Spleen (tissue), 11 donors: ENCODE measurements at regions not wholly inside any gene's neighbourhood (a gene's known extent, or its start where the extent isn't known, plus 50 kb on each side); places are given as distances from the start of the nearest gene placed in this dataset.

Experiments
- DNase-seq: peaks from one replicate; pipeline ENCODE4 v3.0.0-alpha.2; 2020
- H3K27ac ChIP-seq, 8 donors: fragments of 200-600 bp; sonication (generic) in 7 of 8; 1 replicate in 4 of 8; 2 replicates in 4 of 8; pipeline versions ENCODE4 v1.5.0 to v1.8.0; 2016 to 2021; ENCODE audit warnings: inconsistent platforms in 4 of 8, mild to moderate bottlenecking in 4 of 8, moderate library complexity in 1 of 8
- H3K27me3 ChIP-seq, 7 donors: fragments of 200-600 bp; sonication (generic) in 6 of 7; replicated peaks in 1 of 7; 1 replicate in 4 of 7; 2 replicates in 3 of 7; pipeline versions ENCODE4 v1.5.0 to v1.8.0; 2016 to 2021; ENCODE audit warnings: inconsistent platforms in 3 of 7, mild to moderate bottlenecking in 1 of 7
- H3K36me3 ChIP-seq, 6 donors: fragments of 200-600 bp; sonication (generic) in 5 of 6; 1 replicate in 4 of 6; 2 replicates in 2 of 6; pipeline versions ENCODE4 v1.5.0 to v1.8.0; 2016 to 2021; ENCODE audit warnings: inconsistent platforms in 2 of 6
- H3K4me1 ChIP-seq, 6 donors: fragments of 200-600 bp; sonication (generic) in 5 of 6; 1 replicate in 3 of 6; 2 replicates in 3 of 6; pipeline versions ENCODE4 v1.5.0 to v1.8.0; 2016 to 2021; ENCODE audit warnings: inconsistent platforms in 3 of 6
- H3K4me3 ChIP-seq, 8 donors: fragments of 200-600 bp; sonication (generic) in 7 of 8; 1 replicate in 4 of 8; 2 replicates in 4 of 8; pipeline versions ENCODE4 v1.5.0 to v1.8.0; 2016 to 2021; ENCODE audit warnings: inconsistent platforms in 4 of 8, mild to moderate bottlenecking in 4 of 8, moderate library complexity in 2 of 8
- H3K9me3 ChIP-seq, 8 donors: fragments of 200-600 bp; sonication (generic) in 7 of 8; 1 replicate in 4 of 8; 2 replicates in 4 of 8; pipeline versions ENCODE4 v1.5.0 to v1.8.0; 2016 to 2021; ENCODE audit warnings: inconsistent platforms in 4 of 8
- CTCF ChIP-seq, 11 experiments: fragments of 200-600 bp in 7 of 11; fragments of 450-650 bp in 4 of 11; sonication (generic) in 4 of 11; IDR thresholded peaks in 8 of 11; conservative IDR thresholded peaks in 3 of 11; 1 replicate in 7 of 11; 2 replicates in 4 of 11; pipeline versions ENCODE4 v1.4.0 to v1.8.0; 2016 to 2021; ENCODE audit warnings: antibody characterized with exemption in 11 of 11, inconsistent platforms in 4 of 11, mild to moderate bottlenecking in 1 of 11
- POLR2A ChIP-seq, 3 donors: fragments of 450-650 bp; IDR thresholded peaks; one replicate each; pipeline ENCODE4 v1.5.1; 2017; ENCODE audit warnings: antibody characterized with exemption in 3 of 3, mild to moderate bottlenecking in 1 of 3
- POLR2AphosphoS5 ChIP-seq, 3 donors: sonication (generic); formaldehyde crosslinking; IDR thresholded peaks; one replicate each; pipeline ENCODE4 v1.5.1; 2017; ENCODE audit warnings: antibody characterized with exemption in 3 of 3
- WGBS, 5 donors: extraction: QIAGEN DNeasy Blood & Tissue Kit in 3 of 5; methylation state at CpG; one replicate each; pipeline versions ENCODE4 v1.1.5 to v1.1.7; 2013 to 2018; 5-methylcytosine and 5-hydroxymethylcytosine counted together
- intact Hi-C: fragments of 100-400 bp; cut with DNase I; formaldehyde crosslinking; loops from one replicate; pipeline ENCODE4 v1.15.0; 2023; ENCODE audit warnings: low total_unique reads
- donor health status: healthy with polysubstance abuse.
- donor health status: DM: no; HTN: no; CAD: no; lungs with moderate emphysema.
- donor health status: DM: no; HTN: no; CAD: no.
- donor health status: Bipolar disorder and iron deficiency.
- donor health status: healthy.
- donor health status: DM: no; HTN: no; CAD: no.
- donor health status: DM: yes; HTN: yes; CAD: no.

- no peak for DNase-seq
- intact Hi-C loops: no loop called here
- Histone ChIP-seq H3K36me3 (no peaks in the 10 kb centered on the region), H3K4me1 (no peaks in the 10 kb centered on the region), H3K4me3 (no peak overlapping the region), H3K27ac (no peak overlapping the region), H3K27me3 (no peaks in the 10 kb centered on the region), H3K9me3 (peaks cover 0 to 12% (median 8%) of the 10 kb centered on the region in 8 donors)
- TF ChIP-seq POLR2A (IDR thresholded peaks at IDR 0.05): no peak
These were observed 1424.9 kb upstream of the PCDH7 start for GRCh38 chr4:29295280-29295679.

- no peak for TF ChIP-seq CTCF (IDR thresholded peaks at IDR 0.05 in 8 of 11, conservative IDR thresholded peaks at IDR 0.05 in 3 of 11)
- no peak for DNase-seq
- WGBS, 5 donors: 59 to 92% (median 73%) methylated on average over 3 of the region's 3 CpGs
- Histone ChIP-seq H3K4me1 (no peaks in the 10 kb centered on the region), H3K36me3 (no peaks in the 10 kb centered on the region), H3K9me3 (no peaks in the 10 kb centered on the region), H3K27ac (no peak overlapping the region), H3K4me3 (no peak overlapping the region), H3K27me3 (no peaks in the 10 kb centered on the region)
- intact Hi-C loops: no loop called here
These were observed 1415.6 kb upstream of the PCDH7 start for GRCh38 chr4:29304595-29304994.

GRCh38 chr4:29307256-29307655 is 1412.9 kb upstream of the PCDH7 start:
- Histone ChIP-seq H3K4me3 (no peak overlapping the region), H3K36me3 (no peaks in the 10 kb centered on the region), H3K9me3 (no peaks in the 10 kb centered on the region), H3K4me1 (no peaks in the 10 kb centered on the region), H3K27me3 (no peaks in the 10 kb centered on the region), H3K27ac (no peak overlapping the region)
- intact Hi-C loops: no loop called here
- TF ChIP-seq POLR2AphosphoS5 (IDR thresholded peaks at IDR 0.05) (no peak), POLR2A (IDR thresholded peaks at IDR 0.05) (no peak), CTCF (IDR thresholded peaks at IDR 0.05 in 8 of 11, conservative IDR thresholded peaks at IDR 0.05 in 3 of 11) (no peak)
- no peak for DNase-seq

- H3K27me3 ChIP-seq: no peaks in the 10 kb centered on the region
- DNase-seq: no peak
- WGBS, 5 donors: 86 to 100% (median 89%) methylated on average over 1 of the region's 1 CpG
These were observed 1412.4 kb upstream of the PCDH7 start for GRCh38 chr4:29307755-29308154.

More at GRCh38 chr4:29307755-29308154, 1412.4 kb upstream of the PCDH7 start:
- intact Hi-C loops: no loop called here
- H3K9me3 ChIP-seq: no peaks in the 10 kb centered on the region
- no peaks in the 10 kb centered on the region for H3K4me1 ChIP-seq
- H3K4me3 ChIP-seq: no peak overlapping the region
- no peak for TF ChIP-seq CTCF (IDR thresholded peaks at IDR 0.05 in 8 of 11, conservative IDR thresholded peaks at IDR 0.05 in 3 of 11)
- no peak for TF ChIP-seq POLR2AphosphoS5 (IDR thresholded peaks at IDR 0.05)
- no peak for TF ChIP-seq POLR2A (IDR thresholded peaks at IDR 0.05)
- H3K36me3 ChIP-seq: no peaks in the 10 kb centered on the region
- no peak overlapping the region for H3K27ac ChIP-seq
